Natural killer cell (primary cell): ENCODE measurements at regions not wholly inside any gene's neighbourhood (a gene's known extent, or its start where the extent isn't known, plus 50 kb on each side); places are given as distances from the start of the nearest gene placed in this dataset.

Source experiments
- ATAC-seq, 3 donors: fragments of 150-1000 bp in 2 of 3; fragments of 200-7000 bp in 1 of 3; cut with Tn5 transposase; 1 replicate in 1 of 3; 2 replicates in 2 of 3; pipeline ENCODE4 v1.10.0; 2021; ENCODE audit warnings: mild to moderate bottlenecking in 2 of 3, moderate library complexity in 2 of 3
- DNase-seq, 2 donors: peaks; one replicate each; pipeline versions ENCODE4 v3.0.0 to v3.0.0-alpha.2; 2013 to 2021; ENCODE audit warnings: mixed read lengths in 1 of 2
- H3K27ac ChIP-seq: one replicate; pipeline ENCODE4 v1.5.1; 2013; ENCODE audit warnings: mild to moderate bottlenecking, low read length
- H3K27me3 ChIP-seq: one replicate; pipeline ENCODE4 v1.6.1; 2013; ENCODE audit warnings: low read length; ENCODE audit not compliant: control insufficient read depth, insufficient read depth
- H3K36me3 ChIP-seq: one replicate; pipeline ENCODE4 v1.6.1; 2013; ENCODE audit warnings: low read length; ENCODE audit not compliant: control insufficient read depth, insufficient read depth
- H3K4me1 ChIP-seq: one replicate; pipeline ENCODE4 v1.6.1; 2013; ENCODE audit warnings: low read length; ENCODE audit not compliant: control insufficient read depth, insufficient read depth
- H3K4me3 ChIP-seq: one replicate; pipeline ENCODE4 v1.5.1; 2013; ENCODE audit warnings: low read length
- H3K9me3 ChIP-seq: one replicate; pipeline ENCODE4 v1.6.1; 2013; ENCODE audit warnings: low read length; ENCODE audit not compliant: control insufficient read depth, insufficient read depth
- H3K27ac Mint-ChIP-seq, 2 donors: one replicate each; pipeline ENCODE4 v1.8.0; 2022; ENCODE audit warnings: mild to moderate bottlenecking in 2 of 2, mixed read lengths in 2 of 2, moderate library complexity in 1 of 2
- H3K27me3 Mint-ChIP-seq, 2 donors: one replicate each; pipeline ENCODE4 v1.8.0; 2022; ENCODE audit warnings: low read depth in 2 of 2, mixed read lengths in 2 of 2
- H3K36me3 Mint-ChIP-seq: one replicate; pipeline ENCODE4 v1.8.0; 2022; ENCODE audit warnings: mixed read lengths
- H3K4me1 Mint-ChIP-seq, 2 donors: one replicate each; pipeline ENCODE4 v1.8.0; 2022; ENCODE audit warnings: mixed read lengths in 2 of 2
- H3K4me3 Mint-ChIP-seq: one replicate; pipeline ENCODE4 v1.8.0; 2022; ENCODE audit warnings: mild to moderate bottlenecking, moderate library complexity, mixed read lengths
- H3K9me3 Mint-ChIP-seq, 2 donors: one replicate each; pipeline ENCODE4 v1.8.0; 2022; ENCODE audit warnings: mixed read lengths in 2 of 2
- WGBS: methylation state at CpG from one replicate; pipeline ENCODE4 v1.1.7; 2013; ENCODE audit warnings: missing lambda C conversion rate; ENCODE audit not compliant: insufficient coverage; 5-methylcytosine and 5-hydroxymethylcytosine counted together
- intact Hi-C: fragments of 100-400 bp; cut with micrococcal nuclease; formaldehyde crosslinking; loops from one replicate; pipeline ENCODE4 v1.14.2; 2022
- TF ChIP-seq, protein P1 (sequence below): fragments of 200-600 bp; IDR thresholded peaks from one replicate; pipeline ENCODE4 v1.8.0; 2022; ENCODE audit warnings: antibody characterized with exemption

DNA sequence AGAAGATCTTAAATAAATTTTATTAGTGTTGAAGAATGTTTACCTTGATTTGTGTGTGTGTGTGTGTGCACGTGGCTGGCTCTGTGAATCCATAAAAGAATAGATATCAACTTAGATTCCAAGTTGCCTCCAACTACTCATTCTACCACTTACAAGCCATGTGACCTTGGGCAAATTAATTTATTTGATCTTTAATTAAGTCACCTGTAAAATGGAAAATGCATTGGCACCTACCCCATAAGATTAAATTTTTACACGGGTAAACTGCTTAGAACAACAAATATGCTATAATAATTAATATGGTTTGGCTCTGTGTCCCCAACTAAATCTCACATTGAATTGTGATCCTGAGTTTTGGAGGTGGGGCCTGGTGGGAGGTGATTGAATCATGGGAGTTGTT lies 604.9 kb upstream of the NRG3 start:
- Histone ChIP-seq H3K27ac (no peak overlapping the region), H3K4me1 (no peaks in the 10 kb centered on the region), H3K36me3 (no peaks in the 10 kb centered on the region), H3K4me3 (no peak overlapping the region), H3K27me3 (no peaks in the 10 kb centered on the region), H3K9me3 (peaks cover 5% of the 10 kb centered on the region)
- no peak overlapping the region for H3K27ac Mint-ChIP-seq
- H3K36me3 Mint-ChIP-seq = peaks cover 5% of the 10 kb centered on the region
- H3K9me3 Mint-ChIP-seq = peaks cover 10 to 15% of the 10 kb centered on the region in 2 donors
- DNase-seq (no peak), ATAC-seq (no peak)
- TF ChIP-seq, protein P1, sequence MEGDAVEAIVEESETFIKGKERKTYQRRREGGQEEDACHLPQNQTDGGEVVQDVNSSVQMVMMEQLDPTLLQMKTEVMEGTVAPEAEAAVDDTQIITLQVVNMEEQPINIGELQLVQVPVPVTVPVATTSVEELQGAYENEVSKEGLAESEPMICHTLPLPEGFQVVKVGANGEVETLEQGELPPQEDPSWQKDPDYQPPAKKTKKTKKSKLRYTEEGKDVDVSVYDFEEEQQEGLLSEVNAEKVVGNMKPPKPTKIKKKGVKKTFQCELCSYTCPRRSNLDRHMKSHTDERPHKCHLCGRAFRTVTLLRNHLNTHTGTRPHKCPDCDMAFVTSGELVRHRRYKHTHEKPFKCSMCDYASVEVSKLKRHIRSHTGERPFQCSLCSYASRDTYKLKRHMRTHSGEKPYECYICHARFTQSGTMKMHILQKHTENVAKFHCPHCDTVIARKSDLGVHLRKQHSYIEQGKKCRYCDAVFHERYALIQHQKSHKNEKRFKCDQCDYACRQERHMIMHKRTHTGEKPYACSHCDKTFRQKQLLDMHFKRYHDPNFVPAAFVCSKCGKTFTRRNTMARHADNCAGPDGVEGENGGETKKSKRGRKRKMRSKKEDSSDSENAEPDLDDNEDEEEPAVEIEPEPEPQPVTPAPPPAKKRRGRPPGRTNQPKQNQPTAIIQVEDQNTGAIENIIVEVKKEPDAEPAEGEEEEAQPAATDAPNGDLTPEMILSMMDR = no peak
- WGBS = no CpG with 5 or more reads among the region's 2 CpGs
- no peaks in the 10 kb centered on the region for H3K27me3 Mint-ChIP-seq
- no peaks in the 10 kb centered on the region for H3K4me1 Mint-ChIP-seq
- H3K4me3 Mint-ChIP-seq = no peak overlapping the region
- intact Hi-C loops = no loop called here

DNA sequence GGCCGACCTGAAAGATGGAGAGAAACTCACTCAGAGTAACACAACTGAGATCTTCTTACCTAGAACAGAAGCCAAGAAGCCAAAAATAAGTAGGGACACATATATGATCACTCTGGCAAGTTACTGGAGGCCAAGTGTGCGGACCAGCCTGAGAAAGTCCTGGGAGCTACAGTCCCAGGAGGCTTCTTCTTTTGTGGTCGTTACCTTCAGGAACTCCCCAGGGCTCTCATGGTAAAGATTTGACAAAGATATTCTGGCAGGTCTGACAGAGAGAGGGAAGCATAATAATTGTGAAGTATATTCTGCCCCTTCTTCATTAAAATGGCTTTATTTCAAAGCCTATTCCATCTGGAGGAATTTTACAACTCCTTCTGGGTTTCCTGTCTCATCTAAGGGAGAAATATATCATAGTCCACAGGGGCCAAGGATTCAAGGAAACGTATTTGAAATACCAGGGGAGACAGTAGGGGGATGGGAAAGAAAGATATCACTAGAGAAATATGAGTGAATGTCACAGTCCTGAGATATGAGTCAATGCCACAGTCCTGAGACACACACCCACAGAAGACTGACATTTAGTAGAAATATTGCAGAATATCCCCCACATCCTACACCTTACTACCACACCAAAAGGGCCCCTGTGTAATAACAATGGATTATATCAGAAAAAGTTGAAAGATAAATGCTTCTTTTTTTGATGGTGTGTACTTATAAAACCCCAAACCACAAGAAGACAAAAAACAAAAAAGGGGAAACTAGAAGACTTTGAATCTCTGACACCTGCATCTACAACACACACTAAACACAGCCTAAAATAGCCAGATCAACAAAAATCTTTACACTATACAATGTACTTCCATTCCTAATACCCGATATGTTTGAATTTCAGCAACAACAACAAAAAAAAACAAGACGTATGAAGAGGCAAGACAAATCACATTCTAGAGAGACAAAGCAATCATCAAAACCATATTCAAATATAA lies 594.2 kb upstream of the NRG3 start:
- H3K4me3 ChIP-seq = no peak overlapping the region
- H3K36me3 ChIP-seq = no peaks in the 10 kb centered on the region
- ATAC-seq = no peak
- H3K4me1 ChIP-seq = no peaks in the 10 kb centered on the region
- H3K9me3 ChIP-seq = no peaks in the 10 kb centered on the region
- Mint-ChIP-seq H3K4me1 (no peaks in the 10 kb centered on the region), H3K27me3 (no peaks in the 10 kb centered on the region), H3K9me3 (peaks cover 19 to 20% of the 10 kb centered on the region in 2 donors), H3K36me3 (no peaks in the 10 kb centered on the region), H3K4me3 (no peak overlapping the region), H3K27ac (no peak overlapping the region)
- DNase-seq = no peak
- H3K27ac ChIP-seq = no peak overlapping the region
- intact Hi-C loops = no loop called here
- H3K27me3 ChIP-seq = no peaks in the 10 kb centered on the region
- TF ChIP-seq, protein P1 = no peak
- WGBS = 42% methylated on average over 5 of the region's 6 CpGs

DNA sequence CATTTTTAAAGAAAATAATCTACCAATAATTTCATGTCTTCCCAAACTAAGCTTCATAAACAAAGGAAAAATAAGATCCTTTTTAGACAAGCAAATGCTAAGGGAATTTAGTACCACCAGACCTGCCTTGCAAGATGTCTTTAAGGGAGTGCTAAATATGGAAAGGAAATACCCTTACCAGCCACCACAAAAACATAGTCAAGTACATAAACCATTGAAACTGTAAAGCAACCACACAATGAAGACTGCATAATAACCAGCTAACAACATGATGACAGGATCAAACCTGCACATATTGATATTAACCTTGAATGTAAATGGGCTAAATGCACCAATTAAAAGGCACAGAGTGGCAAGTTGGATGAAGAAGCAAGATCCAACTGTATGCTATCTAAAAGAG lies 586.5 kb upstream of the NRG3 start:
- Mint-ChIP-seq H3K27me3 (no peaks in the 10 kb centered on the region), H3K4me1 (no peaks in the 10 kb centered on the region), H3K36me3 (no peaks in the 10 kb centered on the region), H3K27ac (no peak overlapping the region), H3K9me3 (peaks cover 20 to 30% of the 10 kb centered on the region in 2 donors), H3K4me3 (no peak overlapping the region)
- TF ChIP-seq, protein P1 = no peak
- ATAC-seq (no peak), DNase-seq (no peak)
- H3K27me3 ChIP-seq = no peaks in the 10 kb centered on the region
- H3K9me3 ChIP-seq = peaks cover 15% of the 10 kb centered on the region
- H3K4me1 ChIP-seq = no peaks in the 10 kb centered on the region
- H3K27ac ChIP-seq = no peak overlapping the region
- H3K36me3 ChIP-seq = no peaks in the 10 kb centered on the region
- intact Hi-C loops = no loop called here
- H3K4me3 ChIP-seq = no peak overlapping the region
